Panc1 (cell line): ENCODE measurements at regions not wholly inside any gene's neighbourhood (a gene's known extent, or its start where the extent isn't known, plus 50 kb on each side); places are given as distances from the start of the nearest gene placed in this dataset.
"Not testable (repeated sequence)": the region's sequence is repeated elsewhere in the genome, so short reads cannot be mapped to it uniquely, and the experiment has no call there.

Experiments used
- POLR2AphosphoS5 ChIP-seq: IDR thresholded peaks from 2 replicates; pipeline ENCODE4 v1.6.1; 2012; ENCODE audit warnings: mild to moderate bottlenecking, low read depth, low read length, moderate library complexity
- TF ChIP-seq, protein P1 (sequence below): fragments of 450-650 bp; IDR thresholded peaks from 2 replicates; pipeline ENCODE4 v1.5.1; 2017; ENCODE audit warnings: mild to moderate bottlenecking

DNA sequence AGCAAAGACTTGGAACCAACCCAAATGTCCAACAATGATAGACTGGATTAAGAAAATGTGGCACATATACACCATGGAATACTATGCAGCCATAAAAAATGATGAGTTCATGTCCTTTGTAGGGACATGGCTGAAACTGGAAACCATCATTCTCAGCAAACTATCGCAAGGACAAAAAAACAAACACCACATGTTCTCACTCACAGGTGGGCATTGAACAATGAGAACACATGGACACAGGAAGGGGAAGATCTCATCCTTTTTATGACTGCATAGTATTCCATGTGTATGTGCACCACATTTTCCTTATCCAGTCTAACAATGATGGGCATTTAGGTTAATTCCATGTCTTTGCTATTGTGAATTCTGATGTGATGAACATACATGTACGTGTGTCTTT lies 652.0 kb upstream of the LRRN3 start:
- TF ChIP-seq, protein P1, sequence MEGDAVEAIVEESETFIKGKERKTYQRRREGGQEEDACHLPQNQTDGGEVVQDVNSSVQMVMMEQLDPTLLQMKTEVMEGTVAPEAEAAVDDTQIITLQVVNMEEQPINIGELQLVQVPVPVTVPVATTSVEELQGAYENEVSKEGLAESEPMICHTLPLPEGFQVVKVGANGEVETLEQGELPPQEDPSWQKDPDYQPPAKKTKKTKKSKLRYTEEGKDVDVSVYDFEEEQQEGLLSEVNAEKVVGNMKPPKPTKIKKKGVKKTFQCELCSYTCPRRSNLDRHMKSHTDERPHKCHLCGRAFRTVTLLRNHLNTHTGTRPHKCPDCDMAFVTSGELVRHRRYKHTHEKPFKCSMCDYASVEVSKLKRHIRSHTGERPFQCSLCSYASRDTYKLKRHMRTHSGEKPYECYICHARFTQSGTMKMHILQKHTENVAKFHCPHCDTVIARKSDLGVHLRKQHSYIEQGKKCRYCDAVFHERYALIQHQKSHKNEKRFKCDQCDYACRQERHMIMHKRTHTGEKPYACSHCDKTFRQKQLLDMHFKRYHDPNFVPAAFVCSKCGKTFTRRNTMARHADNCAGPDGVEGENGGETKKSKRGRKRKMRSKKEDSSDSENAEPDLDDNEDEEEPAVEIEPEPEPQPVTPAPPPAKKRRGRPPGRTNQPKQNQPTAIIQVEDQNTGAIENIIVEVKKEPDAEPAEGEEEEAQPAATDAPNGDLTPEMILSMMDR = not testable (repeated sequence)
- not testable (repeated sequence) for TF ChIP-seq POLR2AphosphoS5
